H1 (cell line): ENCODE measurements at regions not wholly inside any gene's neighbourhood (a gene's known extent, or its start where the extent isn't known, plus 50 kb on each side); places are given as distances from the start of the nearest gene placed in this dataset.

Experiments used
- CTCF ChIA-PET: fragments of 300-600 bp; sonication (Branson Sonifier 250); formaldehyde crosslinking; loops from one replicate; lab custom pipeline; 2021; ENCODE audit not compliant: partially characterized antibody; lab: Charles Lee
- POLR2A ChIA-PET: fragments of 300-600 bp; sonication (Branson Sonifier 250); formaldehyde crosslinking; loops from one replicate; lab custom pipeline; 2021; ENCODE audit warnings: inconsistent platforms; ENCODE audit not compliant: partially characterized antibody; lab: Charles Lee
- DNase-seq, 2 experiments: peaks; one replicate each; pipeline versions ENCODE4 v3.0.0 to v3.0.0-alpha.2; 2010 to 2022; ENCODE audit warnings: low spot score in 2 of 2, low read depth in 1 of 2, mixed read lengths in 1 of 2
- FAIRE-seq: peaks from 2 replicates; lab custom pipeline; 2011; peaks lifted over from hg19 to GRCh38; lab: Jason Lieb, UNC
- H2AFZ ChIP-seq: 2 replicates; pipeline ENCODE4 v1.8.1; 2012; ENCODE audit warnings: low read length, inconsistent platforms
- H2AK5ac ChIP-seq: 2 replicates; pipeline ENCODE4 v1.6.1; 2013; ENCODE audit warnings: low read depth, low read length
- H2BK120ac ChIP-seq: replicated peaks from 2 replicates; pipeline ENCODE3; 2013; ENCODE audit warnings: low read depth, low read length, inconsistent platforms
- H2BK12ac ChIP-seq: 2 replicates; pipeline ENCODE4 v1.6.1; 2013; ENCODE audit warnings: low read depth, low read length
- H2BK15ac ChIP-seq: 2 replicates; pipeline ENCODE4 v1.6.1; 2013; ENCODE audit warnings: low read length
- H2BK20ac ChIP-seq: 2 replicates; pipeline ENCODE4 v1.6.1; 2013; ENCODE audit warnings: low read length
- H2BK5ac ChIP-seq: 2 replicates; pipeline ENCODE4 v1.6.1; 2013; ENCODE audit warnings: low read depth, low read length
- H3K14ac ChIP-seq: 2 replicates; pipeline ENCODE4 v1.6.1; 2013; ENCODE audit warnings: inconsistent platforms; ENCODE audit not compliant: insufficient read length
- H3K18ac ChIP-seq: 2 replicates; pipeline ENCODE4 v1.6.1; 2013; ENCODE audit warnings: low read length; ENCODE audit errors: extremely low read depth
- H3K23ac ChIP-seq: 2 replicates; pipeline ENCODE4 v1.6.1; 2013; ENCODE audit warnings: inconsistent platforms; ENCODE audit not compliant: insufficient read length
- H3K23me2 ChIP-seq: 2 replicates; pipeline ENCODE4 v1.6.1; 2013; ENCODE audit warnings: low read depth, low read length
- H3K27ac ChIP-seq: 2 replicates; pipeline ENCODE4 v1.6.1; 2011; ENCODE audit warnings: low read depth, low read length, inconsistent platforms
- H3K27me3 ChIP-seq, 4 experiments: replicated peaks in 1 of 4; 1 replicate in 1 of 4; 2 replicates in 3 of 4; pipeline versions ENCODE4 v1.6.1 to v1.8.1; 2011 to 2013; ENCODE audit warnings: low read length in 3 of 4, mild to moderate bottlenecking in 3 of 4, inconsistent platforms in 2 of 4, mixed read lengths in 2 of 4, moderate library complexity in 1 of 4; ENCODE audit not compliant: control insufficient read depth in 3 of 4, insufficient read depth in 3 of 4; ENCODE audit errors: extremely low read depth in 1 of 4
- H3K36me3 ChIP-seq, 4 experiments: 2 replicates each; pipeline versions ENCODE4 v1.6.1 to v1.8.1; 2011 to 2013; ENCODE audit warnings: mild to moderate bottlenecking in 4 of 4, low read length in 3 of 4, moderate library complexity in 2 of 4, control low read depth in 1 of 4, inconsistent platforms in 1 of 4; ENCODE audit not compliant: insufficient read depth in 4 of 4, control insufficient read depth in 2 of 4
- H3K4ac ChIP-seq: replicated peaks from 2 replicates; pipeline ENCODE3; 2013; ENCODE audit warnings: low read length, low read depth, mixed read lengths, inconsistent platforms; ENCODE audit not compliant: insufficient read length
- H3K4me1 ChIP-seq, 4 experiments: replicated peaks in 1 of 4; 1 replicate in 1 of 4; 2 replicates in 3 of 4; pipeline versions ENCODE4 v1.6.1 to v1.8.1; 2011 to 2013; ENCODE audit warnings: low read length in 3 of 4, inconsistent platforms in 2 of 4, mixed read lengths in 1 of 4; ENCODE audit not compliant: insufficient read depth in 4 of 4, control insufficient read depth in 3 of 4
- H3K4me2 ChIP-seq, 2 experiments: 2 replicates each; pipeline versions ENCODE4 v1.6.1 to v1.8.1; 2011 to 2013; ENCODE audit warnings: low read depth in 2 of 2, low read length in 2 of 2, control low read depth in 1 of 2, inconsistent platforms in 1 of 2, mild to moderate bottlenecking in 1 of 2; ENCODE audit not compliant: insufficient read depth in 1 of 2
- H3K4me3 ChIP-seq, 4 experiments: fragments of 200-600, 300-600 bp in 1 of 4; sonication (generic), shearing (Covaris generic), sonication (Bioruptor Twin) in 1 of 4; 2 replicates each; pipeline versions ENCODE4 v1.5.1 to v1.8.1; 2011 to 2016; ENCODE audit warnings: low read length in 4 of 4, low read depth in 3 of 4, control low read depth in 2 of 4, inconsistent platforms in 2 of 4, mild to moderate bottlenecking in 2 of 4, mixed read lengths in 1 of 4, moderate library complexity in 1 of 4; ENCODE audit not compliant: insufficient read depth in 2 of 4; ENCODE audit errors: extremely low read depth in 1 of 4
- H3K56ac ChIP-seq: replicated peaks from 2 replicates; pipeline ENCODE3; 2013; ENCODE audit warnings: low read depth, mild to moderate bottlenecking, mixed read lengths, low read length, inconsistent platforms; ENCODE audit not compliant: insufficient read length
- H3K79me1 ChIP-seq: 2 replicates; pipeline ENCODE4 v1.6.1; 2013; ENCODE audit warnings: low read depth, low read length, control low read depth
- H3K79me2 ChIP-seq, 2 experiments: 2 replicates each; pipeline versions ENCODE4 v1.6.1 to v1.8.1; 2012 to 2013; ENCODE audit warnings: low read length in 2 of 2, mild to moderate bottlenecking in 2 of 2, inconsistent platforms in 1 of 2; ENCODE audit not compliant: insufficient read depth in 2 of 2, control insufficient read depth in 1 of 2
- H3K9ac ChIP-seq, 4 experiments: replicated peaks in 1 of 4; 1 replicate in 1 of 4; 2 replicates in 3 of 4; pipeline versions ENCODE4 v1.6.1 to v1.8.1; 2011 to 2013; ENCODE audit warnings: low read depth in 3 of 4, low read length in 3 of 4, control low read depth in 2 of 4, mild to moderate bottlenecking in 2 of 4, moderate library complexity in 2 of 4, inconsistent platforms in 1 of 4; ENCODE audit errors: extremely low read depth in 1 of 4
- H3K9me3 ChIP-seq, 2 experiments: 2 replicates each; pipeline versions ENCODE4 v1.6.1 to v1.8.1; 2012 to 2013; ENCODE audit warnings: mild to moderate bottlenecking in 2 of 2, moderate library complexity in 2 of 2, control low read depth in 1 of 2, inconsistent platforms in 1 of 2, low read depth in 1 of 2, low read length in 1 of 2, mixed read lengths in 1 of 2; ENCODE audit not compliant: insufficient read depth in 2 of 2
- H4K20me1 ChIP-seq, 2 experiments: replicated peaks in 1 of 2; 2 replicates each; pipeline versions ENCODE3 to v1.8.1; 2011 to 2013; ENCODE audit warnings: inconsistent platforms in 2 of 2, low read length in 2 of 2, mild to moderate bottlenecking in 1 of 2; ENCODE audit not compliant: insufficient read depth in 2 of 2, control insufficient read depth in 1 of 2
- H4K5ac ChIP-seq: 2 replicates; pipeline ENCODE4 v1.6.1; 2013; ENCODE audit warnings: low read length, low read depth, mixed read lengths, inconsistent platforms; ENCODE audit not compliant: insufficient read length
- H4K8ac ChIP-seq: 2 replicates; pipeline ENCODE4 v1.8.0; 2013; ENCODE audit warnings: mild to moderate bottlenecking, moderate library complexity, low read length, inconsistent platforms; ENCODE audit not compliant: insufficient read depth; ENCODE audit errors: extremely low read depth
- H4K91ac ChIP-seq: replicated peaks from 2 replicates; pipeline ENCODE3; 2013; ENCODE audit warnings: low read length, mixed read lengths, inconsistent platforms; ENCODE audit not compliant: insufficient read length
- BCL11A ChIP-seq, 2 experiments: IDR thresholded peaks; one replicate each; pipeline ENCODE4 v1.6.1; 2011; ENCODE audit warnings: low read depth in 2 of 2, low read length in 2 of 2, mild to moderate bottlenecking in 2 of 2
- CBX5 ChIP-seq: fragments of 300-800, 300-1000 bp; sonication (generic); IDR thresholded peaks from 2 replicates; pipeline ENCODE4 v1.7.1; 2016; ENCODE audit warnings: antibody characterized with exemption, low read length, low read depth
- CEBPB ChIP-seq: IDR thresholded peaks from 2 replicates; pipeline ENCODE4 v1.6.1; 2012; ENCODE audit warnings: low read depth, low read length
- CTCF ChIP-seq, 3 experiments: IDR thresholded peaks; 1 replicate in 2 of 3; 2 replicates in 1 of 3; pipeline versions ENCODE4 v1.5.1 to v1.6.1; 2011; ENCODE audit warnings: low read length in 3 of 3, mild to moderate bottlenecking in 3 of 3, inconsistent platforms in 2 of 3, low read depth in 1 of 3, moderate library complexity in 1 of 3; ENCODE audit not compliant: insufficient read depth in 1 of 3; ENCODE audit errors: control extremely low read depth in 1 of 3
- EP300 ChIP-seq, 2 experiments: IDR thresholded peaks; 1 replicate in 1 of 2; 2 replicates in 1 of 2; pipeline ENCODE4 v1.6.1; 2011 to 2012; ENCODE audit warnings: low read depth in 2 of 2, low read length in 2 of 2, mild to moderate bottlenecking in 2 of 2, borderline replicate concordance in 1 of 2, inconsistent platforms in 1 of 2, moderate library complexity in 1 of 2
- FOSL1 ChIP-seq: IDR thresholded peaks from 2 replicates; pipeline ENCODE4 v1.6.1; 2011; ENCODE audit warnings: mild to moderate bottlenecking, low read depth, low read length, moderate library complexity; ENCODE audit not compliant: insufficient read depth
- JUN ChIP-seq: IDR thresholded peaks from 2 replicates; pipeline ENCODE4 v1.6.1; 2011; ENCODE audit warnings: low read depth, mild to moderate bottlenecking, improper control_type of control experiment, low read length
- KDM1A ChIP-seq: fragments of 200-600, 300-600 bp; sonication (generic); IDR thresholded peaks from 2 replicates; pipeline ENCODE4 v1.7.1; 2016; ENCODE audit warnings: mild to moderate bottlenecking, low read length, borderline replicate concordance
- MAFK ChIP-seq: IDR thresholded peaks from 2 replicates; pipeline ENCODE4 v1.6.1; 2012; ENCODE audit warnings: low read depth, mild to moderate bottlenecking, improper control_type of control experiment, low read length
- RAD21 ChIP-seq, 2 experiments: IDR thresholded peaks in 1 of 2; conservative IDR thresholded peaks in 1 of 2; 2 replicates each; pipeline ENCODE4 v1.6.1; 2011; ENCODE audit warnings: low read depth in 2 of 2, low read length in 2 of 2, improper control_type of control experiment in 1 of 2, inconsistent platforms in 1 of 2, mild to moderate bottlenecking in 1 of 2, moderate library complexity in 1 of 2
- USF2 ChIP-seq: IDR thresholded peaks from 2 replicates; pipeline ENCODE4 v1.6.1; 2011; ENCODE audit warnings: low read length, improper control_type of control experiment
- WGBS, 2 experiments: shearing (Covaris generic) in 1 of 2; methylation state at CpG; one replicate each; pipeline versions ENCODE4 v1.1.6 to v1.1.7; 2013 to 2015; ENCODE audit warnings: low lambda C conversion rate in 2 of 2, mixed read lengths in 2 of 2, inconsistent platforms in 1 of 2, low coverage in 1 of 2, missing lambda C conversion rate in 1 of 2; ENCODE audit not compliant: insufficient replicate concordance in 2 of 2, insufficient coverage in 1 of 2, insufficient read length in 1 of 2; ENCODE audit errors: extremely low coverage in 1 of 2, missing lambda C conversion rate in 1 of 2; 5-methylcytosine and 5-hydroxymethylcytosine counted together

GRCh38 chr4:43112139-43112538, 219.6 kb downstream of the GRXCR1 start:
- POLR2A ChIA-PET = no interaction called here
- Histone ChIP-seq H2BK120ac (no peak overlapping the region), H3K4me3 (no peak overlapping the region), H3K14ac (no peak overlapping the region), H3K79me1 (no peaks in the 10 kb centered on the region), H2BK12ac (no peak overlapping the region), H3K23ac (no peak overlapping the region), H2BK20ac (no peak overlapping the region), H2AFZ (no peak overlapping the region), H3K79me2 (no peaks in the 10 kb centered on the region), H4K91ac (no peak overlapping the region), H3K4ac (no peak overlapping the region), H3K23me2 (no peaks in the 10 kb centered on the region), H3K27ac (no peak overlapping the region), H2AK5ac (no peak overlapping the region), H3K9ac (no peak overlapping the region), H3K56ac (no peak overlapping the region), H2BK15ac (no peak overlapping the region), H3K4me1 (no peaks in the 10 kb centered on the region; a peak in 1 of 7 replicates), H4K20me1 (no peaks in the 10 kb centered on the region), H3K4me2 (no peak overlapping the region), H3K27me3 (no peaks in the 10 kb centered on the region), H3K9me3 (no peaks in the 10 kb centered on the region), H3K36me3 (no peaks in the 10 kb centered on the region), H4K5ac (no peak overlapping the region), H2BK5ac (no peak overlapping the region), H4K8ac (no peak overlapping the region), H3K18ac (no peak overlapping the region)
- FAIRE-seq = no peak
- no peak for DNase-seq
- WGBS, 2 experiments = 100% methylated on average over 1 of the region's 1 CpG; no CpG with 5 or more reads in 1 of the 2 experiments
- CTCF ChIA-PET = no interaction called here
- TF ChIP-seq CEBPB (no peak), EP300 (IDR thresholded peaks at IDR 0.05; ENCODE audit: borderline replicate concordance in 1 of 2, low read depth in 2 of 2, low read length in 2 of 2) (no peak), FOSL1 (no peak), CBX5 (no peak), RAD21 (IDR thresholded peaks at IDR 0.05 in 1 of 2, conservative IDR thresholded peaks at IDR 0.05 in 1 of 2; ENCODE audit: low read depth in 2 of 2, low read length in 2 of 2) (no peak), KDM1A (no peak), MAFK (no peak), BCL11A (IDR thresholded peaks at IDR 0.05; ENCODE audit: low read depth in 2 of 2, low read length in 2 of 2) (no peak), CTCF (IDR thresholded peaks at IDR 0.05; ENCODE audit: control extremely low read depth in 1 of 3, insufficient read depth in 1 of 3, low read depth in 1 of 3, low read length in 3 of 3) (no peak), USF2 (no peak), JUN (no peak)
